ENCODE measurements at regions not wholly inside any gene's neighbourhood (a gene's known extent, or its start where the extent isn't known, plus 50 kb on each side); places are given as distances from the start of the nearest gene placed in this dataset.

DNA sequence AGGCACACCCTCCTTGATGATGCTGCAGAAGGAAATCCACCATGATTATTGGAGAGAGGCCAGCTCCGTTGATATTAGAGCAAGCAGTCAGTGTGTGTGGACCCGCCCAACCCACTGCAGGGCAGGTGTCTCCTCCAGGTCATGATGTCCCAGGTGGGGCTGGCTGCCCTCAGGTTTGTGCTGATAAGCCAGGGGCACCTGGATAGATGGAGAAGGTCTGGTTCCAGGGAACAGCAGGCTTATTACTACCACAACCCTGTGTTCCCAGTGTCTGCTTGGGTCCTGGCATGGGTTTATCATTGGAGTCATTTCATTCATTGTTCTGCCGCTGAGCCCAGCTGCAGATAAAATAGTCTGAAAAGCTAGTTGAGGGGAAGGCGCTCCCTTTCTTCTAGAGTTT, 181.1 kb upstream of the NECTIN1 start:
- Mint-ChIP-seq H3K27ac (no peak overlapping the region), H3K9me3 (peaks cover 2 to 12% of the 10 kb centered on the region in 2 donors), H3K36me3 (peaks cover 0 to 3% of the 10 kb centered on the region in 2 donors)
- ATAC-seq (no peak), DNase-seq (ENCODE audit: low spot score in 2 of 2) (no peak)

DNA sequence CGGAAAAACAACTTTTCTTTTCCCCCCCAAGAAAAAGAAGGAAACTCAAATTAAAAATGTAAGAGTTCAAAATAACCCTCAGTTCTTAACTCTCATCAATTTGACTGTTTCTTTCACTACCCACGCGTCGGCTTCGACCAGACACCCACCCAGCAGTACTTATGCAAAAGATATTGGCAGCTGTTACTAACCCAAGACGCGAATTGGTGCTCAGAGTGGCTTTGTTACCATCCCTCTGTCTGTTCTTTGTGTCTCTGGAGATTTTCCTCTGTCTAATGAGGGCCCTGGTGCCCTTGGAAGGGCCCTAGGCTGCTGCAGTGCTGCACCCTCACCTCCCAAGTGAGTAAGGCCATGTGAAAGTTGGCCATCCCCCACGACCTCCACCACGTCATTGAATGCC, 180.5 kb upstream of the NECTIN1 start:
- peaks cover 0 to 6% of the 10 kb centered on the region in 2 donors for H3K9me3 Mint-ChIP-seq

DNA sequence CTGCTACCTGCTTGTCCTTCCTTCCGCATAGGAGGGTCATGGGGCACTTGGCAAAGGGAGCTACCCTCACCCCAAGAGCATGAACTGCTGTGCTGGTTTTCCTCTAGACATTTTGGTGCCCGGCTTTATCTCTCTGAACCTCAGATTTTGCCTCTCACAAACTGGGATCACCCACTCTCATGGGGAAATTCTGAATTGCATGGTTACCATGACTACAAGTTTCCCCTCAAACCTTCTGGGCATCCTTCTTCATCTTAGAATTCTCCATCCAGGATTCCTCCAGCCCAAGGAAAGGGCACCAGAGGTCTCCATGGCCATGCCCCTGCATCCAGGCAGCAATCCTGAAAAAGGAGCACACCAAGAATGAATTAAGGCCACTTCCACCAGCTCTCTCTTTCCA, 180.1 kb upstream of the NECTIN1 start:
- DNase-seq (ENCODE audit: low spot score in 2 of 2) (no peak), ATAC-seq (no peak)
- H3K27ac Mint-ChIP-seq: no peak overlapping the region
- no peaks in the 10 kb centered on the region for H3K36me3 Mint-ChIP-seq
- peaks cover 0 to 5% of the 10 kb centered on the region in 2 donors for H3K9me3 Mint-ChIP-seq

More for the DNA sequence above, 180.5 kb upstream of the NECTIN1 start:
- H3K36me3 Mint-ChIP-seq: no peaks in the 10 kb centered on the region
- no peak overlapping the region for H3K27ac Mint-ChIP-seq
- ATAC-seq (no peak), DNase-seq (ENCODE audit: low spot score in 2 of 2) (no peak)

DNA sequence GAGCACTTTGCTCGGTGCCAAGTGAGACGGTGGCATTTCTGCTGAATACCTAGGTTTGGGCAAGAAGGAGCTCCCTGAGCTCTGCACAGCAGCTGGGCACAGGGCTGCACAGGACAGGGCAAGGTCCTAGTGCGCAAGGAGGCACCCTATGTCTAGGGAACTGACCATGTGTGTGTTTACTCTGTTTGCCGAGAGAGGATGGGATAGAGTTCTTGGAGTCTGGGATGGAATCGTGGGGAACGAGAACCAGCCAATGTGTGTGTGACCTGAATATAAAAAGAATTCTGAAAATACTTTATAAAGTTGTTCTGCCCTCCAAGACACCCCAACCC, 179.5 kb upstream of the NECTIN1 start:
- H3K27ac Mint-ChIP-seq: no peak overlapping the region
- H3K36me3 Mint-ChIP-seq: no peaks in the 10 kb centered on the region
- no peak for ATAC-seq
- peaks cover 0 to 4% of the 10 kb centered on the region in 2 donors for H3K9me3 Mint-ChIP-seq
- DNase-seq (ENCODE audit: low spot score in 2 of 2): no peak

GRCh38 chr11:119907878-119908572, 179.0 kb upstream of the NECTIN1 start:
- ATAC-seq: no peak

GRCh38 chr11:119907122-119907851, 178.3 kb upstream of the NECTIN1 start:
- ATAC-seq: no peak
- Mint-ChIP-seq H3K9me3 (no peaks in the 10 kb centered on the region), H3K27ac (no peak overlapping the region), H3K36me3 (no peaks in the 10 kb centered on the region)
- no peak for DNase-seq (ENCODE audit: low spot score in 2 of 2)

More at GRCh38 chr11:119907878-119908572, 179.0 kb upstream of the NECTIN1 start:
- Mint-ChIP-seq H3K36me3 (no peaks in the 10 kb centered on the region), H3K9me3 (no peaks in the 10 kb centered on the region), H3K27ac (no peak overlapping the region)
- no peak for DNase-seq (ENCODE audit: low spot score in 2 of 2)

- Mint-ChIP-seq H3K27ac (no peak overlapping the region), H3K9me3 (no peaks in the 10 kb centered on the region), H3K36me3 (no peaks in the 10 kb centered on the region)
- ATAC-seq (no peak), DNase-seq (ENCODE audit: low spot score in 2 of 2) (no peak)
These were observed 177.4 kb upstream of the NECTIN1 start for GRCh38 chr11:119906376-119906775.

DNA sequence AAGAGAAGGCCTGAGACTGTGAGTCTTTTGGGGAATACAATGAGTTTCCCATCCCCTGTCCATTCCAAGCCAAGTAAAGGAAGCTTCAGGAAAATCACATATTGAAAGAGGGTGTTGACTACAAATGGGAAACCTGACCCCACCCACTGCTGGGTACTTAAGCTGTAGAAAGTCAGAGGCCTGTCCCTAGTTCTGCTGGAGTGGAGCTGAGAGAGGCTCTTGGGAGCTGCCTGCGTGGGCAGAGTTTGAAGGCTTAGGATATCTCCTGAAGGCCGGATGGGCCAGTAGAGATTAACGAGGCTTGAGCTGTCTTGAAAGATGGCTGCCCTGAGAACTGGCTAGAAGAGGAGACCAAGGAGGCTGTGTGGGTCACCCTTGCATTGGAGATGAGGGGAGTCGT, 176.2 kb upstream of the NECTIN1 start:
- Mint-ChIP-seq H3K27ac (no peak overlapping the region), H3K36me3 (no peaks in the 10 kb centered on the region), H3K9me3 (no peaks in the 10 kb centered on the region)
- ATAC-seq (no peak), DNase-seq (ENCODE audit: low spot score in 2 of 2) (no peak)

GRCh38 chr11:119904531-119905035, 175.6 kb upstream of the NECTIN1 start:
- Mint-ChIP-seq H3K36me3 (no peaks in the 10 kb centered on the region), H3K27ac (no peak overlapping the region), H3K9me3 (no peaks in the 10 kb centered on the region)
- DNase-seq (ENCODE audit: low spot score in 2 of 2) (no peak), ATAC-seq (no peak)

DNA sequence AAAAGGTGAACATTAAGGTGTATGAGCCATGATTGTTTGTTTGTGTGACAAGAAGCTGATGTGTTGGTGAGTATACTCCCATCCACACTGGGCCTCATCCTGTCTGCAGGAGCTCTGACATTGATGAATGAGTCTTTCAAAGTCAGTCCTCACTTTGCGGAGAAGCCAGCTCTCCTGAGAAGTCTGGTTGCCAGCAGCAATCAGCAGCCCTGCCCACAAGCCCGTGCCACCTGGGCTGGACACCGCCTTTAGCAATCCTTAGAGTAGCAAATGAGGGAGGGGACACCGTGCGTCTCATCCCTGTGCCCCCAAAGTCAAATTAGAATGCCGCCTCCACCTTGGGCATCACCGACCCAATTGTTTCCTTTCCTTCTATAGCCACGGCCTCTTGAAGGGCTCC, 174.8 kb upstream of the NECTIN1 start:
- H3K9me3 Mint-ChIP-seq: no peaks in the 10 kb centered on the region
- H3K36me3 Mint-ChIP-seq: no peaks in the 10 kb centered on the region
- no peak for ATAC-seq
- H3K27ac Mint-ChIP-seq: no peak overlapping the region
- DNase-seq (ENCODE audit: low spot score in 2 of 2): no peak

GRCh38 chr11:119903389-119903788, 174.4 kb upstream of the NECTIN1 start:
- H3K27ac Mint-ChIP-seq: no peak overlapping the region
- H3K36me3 Mint-ChIP-seq: no peaks in the 10 kb centered on the region
- ATAC-seq: no peak
- DNase-seq (ENCODE audit: low spot score in 2 of 2): no peak
- no peaks in the 10 kb centered on the region for H3K9me3 Mint-ChIP-seq

- no peak for DNase-seq (ENCODE audit: low spot score in 2 of 2)
- Mint-ChIP-seq H3K36me3 (no peaks in the 10 kb centered on the region), H3K27ac (no peak overlapping the region), H3K9me3 (no peaks in the 10 kb centered on the region)
- ATAC-seq: no peak
These were observed 173.7 kb upstream of the NECTIN1 start for GRCh38 chr11:119902656-119903231.

GRCh38 chr11:119901657-119902577, 172.9 kb upstream of the NECTIN1 start:
- ATAC-seq: no peak
- DNase-seq (ENCODE audit: low spot score in 2 of 2): no peak

GRCh38 chr11:119899997-119900396, 171.0 kb upstream of the NECTIN1 start:
- H3K27ac Mint-ChIP-seq: no peak overlapping the region
- no peak for ATAC-seq
- DNase-seq (ENCODE audit: low spot score in 2 of 2): no peak
- no peaks in the 10 kb centered on the region for H3K36me3 Mint-ChIP-seq
- H3K9me3 Mint-ChIP-seq: no peaks in the 10 kb centered on the region

More at GRCh38 chr11:119901657-119902577, 172.9 kb upstream of the NECTIN1 start:
- H3K9me3 Mint-ChIP-seq: no peaks in the 10 kb centered on the region
- H3K36me3 Mint-ChIP-seq: no peaks in the 10 kb centered on the region
- no peak overlapping the region for H3K27ac Mint-ChIP-seq

GRCh38 chr11:119897576-119897975, 168.6 kb upstream of the NECTIN1 start:
- no peak overlapping the region for H3K27ac Mint-ChIP-seq
- no peaks in the 10 kb centered on the region for H3K9me3 Mint-ChIP-seq
- ATAC-seq: no peak

DNA sequence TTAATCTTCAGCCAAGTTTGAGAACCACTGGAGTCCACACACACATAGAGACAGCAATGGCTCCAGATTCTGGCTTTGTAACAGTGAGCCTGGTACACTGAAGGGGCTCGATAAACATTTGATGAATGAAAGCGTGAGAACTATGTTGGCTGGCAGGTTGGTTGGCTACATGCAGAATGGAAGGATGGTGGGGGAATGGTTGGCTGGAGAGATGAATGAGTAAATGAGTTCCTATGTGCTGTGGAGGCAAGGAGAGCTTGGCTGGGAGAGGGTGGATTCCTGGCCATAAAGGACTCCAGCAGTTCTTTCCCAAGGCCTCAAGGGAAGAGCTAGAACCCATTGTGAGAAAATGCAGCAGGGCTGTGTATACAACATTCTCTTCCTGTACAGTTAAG, 168.0 kb upstream of the NECTIN1 start:
- no peak overlapping the region for H3K27ac Mint-ChIP-seq
- ATAC-seq (no peak), DNase-seq (ENCODE audit: low spot score in 2 of 2) (no peak)
- H3K9me3 Mint-ChIP-seq: no peaks in the 10 kb centered on the region
- no peaks in the 10 kb centered on the region for H3K36me3 Mint-ChIP-seq

More at GRCh38 chr11:119897576-119897975, 168.6 kb upstream of the NECTIN1 start:
- DNase-seq (ENCODE audit: low spot score in 2 of 2): no peak
- H3K36me3 Mint-ChIP-seq: no peaks in the 10 kb centered on the region

Data from activated naive CD4-positive, alpha-beta T cell treated with anti-CD3 and anti-CD28 coated beads, Interleukin-2, amount 50 U/mL, for 72 hours (primary cell).